H1 (cell line): ENCODE measurements at regions not wholly inside any gene's neighbourhood (a gene's known extent, or its start where the extent isn't known, plus 50 kb on each side); places are given as distances from the start of the nearest gene placed in this dataset.

ENCODE experiments used
- E2F6 ChIP-seq: IDR thresholded peaks from 2 replicates; pipeline ENCODE4 v1.6.1; 2012; ENCODE audit warnings: inconsistent platforms
- POU5F1 ChIP-seq: IDR thresholded peaks from 2 replicates; pipeline ENCODE4 v1.6.1; 2011; ENCODE audit warnings: low read depth, mild to moderate bottlenecking, low read length, moderate library complexity
- SIN3A ChIP-seq, 2 experiments: IDR thresholded peaks in 1 of 2; conservative IDR thresholded peaks in 1 of 2; 2 replicates each; pipeline ENCODE4 v1.6.1; 2011 to 2012; ENCODE audit warnings: low read length in 2 of 2, improper control_type of control experiment in 1 of 2, low read depth in 1 of 2, mild to moderate bottlenecking in 1 of 2

DNA sequence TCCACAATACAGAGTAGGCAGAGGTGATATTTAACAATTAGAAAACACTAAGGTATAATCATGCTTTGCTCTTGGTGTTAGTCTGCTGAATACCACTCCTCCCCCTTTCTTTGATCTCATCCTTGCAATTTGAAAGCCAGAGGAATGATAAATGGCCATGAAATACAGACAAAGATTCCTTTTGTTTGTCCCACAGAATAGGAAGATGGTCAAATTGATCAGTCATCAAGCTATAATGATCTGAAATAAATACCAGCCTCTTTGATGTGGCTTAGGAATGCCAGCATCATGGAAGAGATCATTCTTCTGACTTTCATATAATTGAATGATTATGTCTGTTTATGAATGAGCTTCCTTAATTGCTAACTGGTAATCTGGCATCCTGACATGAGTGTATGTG lies 1541.7 kb upstream of the CDH8 start (continued):
- TF ChIP-seq SIN3A (conservative IDR thresholded peaks at IDR 0.05 in 1 of 2, IDR thresholded peaks at IDR 0.05 in 1 of 2; ENCODE audit: low read depth in 1 of 2, low read length in 2 of 2) (no peak), E2F6 (no peak), POU5F1 (no peak)
